ENCODE measurements at regions not wholly inside any gene's neighbourhood (a gene's known extent, or its start where the extent isn't known, plus 50 kb on each side); places are given as distances from the start of the nearest gene placed in this dataset.

DNA sequence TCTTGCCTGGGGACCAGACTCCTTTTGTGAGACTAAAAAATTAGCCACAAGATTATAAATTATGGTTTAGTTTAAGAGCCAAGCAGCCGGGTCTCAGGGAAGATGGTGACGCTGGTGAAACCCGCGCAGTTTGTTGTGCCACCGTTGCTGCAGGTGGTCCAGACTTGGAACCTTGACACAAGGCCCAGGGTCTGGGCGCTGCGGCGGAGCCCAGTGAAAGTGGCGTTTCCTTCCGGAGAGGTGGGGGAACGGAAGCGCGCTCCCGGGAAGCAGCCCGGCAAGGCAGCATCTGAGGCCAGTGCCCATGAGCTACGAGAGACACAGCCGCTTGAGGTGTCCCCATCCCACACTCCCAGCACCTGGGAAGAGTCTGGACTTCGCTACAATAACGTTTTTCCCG lies 131.6 kb downstream of the SKIDA1 start:
- TF ChIP-seq POLR2A (IDR thresholded peaks at IDR 0.05) (no peak), POLR2AphosphoS5 (IDR thresholded peaks at IDR 0.05) (no peak), EP300 (IDR thresholded peaks at IDR 0.05; ENCODE audit: low read depth) (no peak)
- TF ChIP-seq, protein P1, sequence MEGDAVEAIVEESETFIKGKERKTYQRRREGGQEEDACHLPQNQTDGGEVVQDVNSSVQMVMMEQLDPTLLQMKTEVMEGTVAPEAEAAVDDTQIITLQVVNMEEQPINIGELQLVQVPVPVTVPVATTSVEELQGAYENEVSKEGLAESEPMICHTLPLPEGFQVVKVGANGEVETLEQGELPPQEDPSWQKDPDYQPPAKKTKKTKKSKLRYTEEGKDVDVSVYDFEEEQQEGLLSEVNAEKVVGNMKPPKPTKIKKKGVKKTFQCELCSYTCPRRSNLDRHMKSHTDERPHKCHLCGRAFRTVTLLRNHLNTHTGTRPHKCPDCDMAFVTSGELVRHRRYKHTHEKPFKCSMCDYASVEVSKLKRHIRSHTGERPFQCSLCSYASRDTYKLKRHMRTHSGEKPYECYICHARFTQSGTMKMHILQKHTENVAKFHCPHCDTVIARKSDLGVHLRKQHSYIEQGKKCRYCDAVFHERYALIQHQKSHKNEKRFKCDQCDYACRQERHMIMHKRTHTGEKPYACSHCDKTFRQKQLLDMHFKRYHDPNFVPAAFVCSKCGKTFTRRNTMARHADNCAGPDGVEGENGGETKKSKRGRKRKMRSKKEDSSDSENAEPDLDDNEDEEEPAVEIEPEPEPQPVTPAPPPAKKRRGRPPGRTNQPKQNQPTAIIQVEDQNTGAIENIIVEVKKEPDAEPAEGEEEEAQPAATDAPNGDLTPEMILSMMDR (IDR thresholded peaks at IDR 0.05), result no peak
